ENCODE measurements at regions not wholly inside any gene's neighbourhood (a gene's known extent, or its start where the extent isn't known, plus 50 kb on each side); places are given as distances from the start of the nearest gene placed in this dataset.

DNA sequence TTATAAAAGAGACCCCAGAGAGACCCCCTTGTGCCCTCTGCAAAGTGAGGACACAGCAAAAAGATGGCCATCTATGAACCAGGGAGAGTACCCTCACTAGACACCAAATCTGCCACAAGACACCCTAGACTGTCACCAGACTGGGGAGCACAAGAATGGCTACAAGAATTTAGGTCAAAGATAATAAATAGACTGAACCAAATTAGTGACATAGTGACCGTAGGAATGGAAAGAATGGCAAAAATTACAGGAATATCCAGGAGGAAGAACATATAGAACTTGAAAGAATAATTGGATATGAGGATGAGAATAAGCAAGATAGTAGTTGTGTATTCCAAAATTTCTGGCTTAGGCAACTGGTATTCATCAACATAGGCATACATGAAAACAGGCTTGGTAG, 235.0 kb downstream of the NNT start:
- Histone ChIP-seq H3K4me2 (ENCODE audit: low read length) (no peak overlapping the region), H3K27ac (ENCODE audit: low read depth, low read length) (no peak overlapping the region), H3K79me2 (ENCODE audit: insufficient read depth, low read length) (no peaks in the 10 kb centered on the region), H3K4me1 (ENCODE audit: control insufficient read depth in 1 of 2, insufficient read depth in 2 of 2, low read length in 2 of 2) (no peaks in the 10 kb centered on the region), H3K4me3 (replicated peaks in 1 of 2; ENCODE audit: low read depth in 1 of 2, low read length in 2 of 2) (no peak overlapping the region), H3K36me3 (ENCODE audit: control insufficient read depth in 1 of 2, insufficient read depth in 2 of 2, low read length in 2 of 2) (no peaks in the 10 kb centered on the region), H3K27me3 (ENCODE audit: insufficient read depth, low read length) (no peaks in the 10 kb centered on the region), H2AFZ (ENCODE audit: low read depth, low read length, poor library complexity, severe bottlenecking) (no peak overlapping the region), H3K9ac (ENCODE audit: low read length) (no peak overlapping the region), H4K20me1 (ENCODE audit: insufficient read depth) (no peaks in the 10 kb centered on the region), H3K9me3 (ENCODE audit: control insufficient read depth in 1 of 2, insufficient read depth in 1 of 2, low read depth in 1 of 2, low read length in 2 of 2) (no peaks in the 10 kb centered on the region), H3K9me2 (ENCODE audit: insufficient read depth) (no peaks in the 10 kb centered on the region)
- POLR2A ChIA-PET: no interaction called here
- RAD21 ChIA-PET (ENCODE audit: low non-redundant PET in 1 of 2, low total read pairs in 2 of 2, uncharacterized antibody in 2 of 2, unreplicated experiment in 2 of 2): no interaction called here
- CTCF ChIA-PET: no interaction called here
- no TSS peak for BruUV-seq (replicated peaks)
- TF ChIP-seq RAD21 (IDR thresholded peaks at IDR 0.05; ENCODE audit: low read depth) (no peak), CEBPB (IDR thresholded peaks at IDR 0.05; ENCODE audit: low read depth) (no peak), ZNF274 (IDR thresholded peaks at IDR 0.05; ENCODE audit: low read depth, low read length) (no peak), SIN3A (IDR thresholded peaks at IDR 0.05; ENCODE audit: low read depth) (no peak), SRF (IDR thresholded peaks at IDR 0.05; ENCODE audit: low read depth) (no peak), CBX3 (IDR thresholded peaks at IDR 0.05; ENCODE audit: low read depth) (no peak), JUND (IDR thresholded peaks at IDR 0.05) (no peak), EZH2 (IDR thresholded peaks at IDR 0.05) (no peak), SP1 (IDR thresholded peaks at IDR 0.05; ENCODE audit: low read depth) (no peak), ELF1 (IDR thresholded peaks at IDR 0.05; ENCODE audit: borderline replicate concordance, low read depth) (no peak), FOSL1 (IDR thresholded peaks at IDR 0.05; ENCODE audit: low read depth) (no peak)
- TF ChIP-seq, protein P1, sequence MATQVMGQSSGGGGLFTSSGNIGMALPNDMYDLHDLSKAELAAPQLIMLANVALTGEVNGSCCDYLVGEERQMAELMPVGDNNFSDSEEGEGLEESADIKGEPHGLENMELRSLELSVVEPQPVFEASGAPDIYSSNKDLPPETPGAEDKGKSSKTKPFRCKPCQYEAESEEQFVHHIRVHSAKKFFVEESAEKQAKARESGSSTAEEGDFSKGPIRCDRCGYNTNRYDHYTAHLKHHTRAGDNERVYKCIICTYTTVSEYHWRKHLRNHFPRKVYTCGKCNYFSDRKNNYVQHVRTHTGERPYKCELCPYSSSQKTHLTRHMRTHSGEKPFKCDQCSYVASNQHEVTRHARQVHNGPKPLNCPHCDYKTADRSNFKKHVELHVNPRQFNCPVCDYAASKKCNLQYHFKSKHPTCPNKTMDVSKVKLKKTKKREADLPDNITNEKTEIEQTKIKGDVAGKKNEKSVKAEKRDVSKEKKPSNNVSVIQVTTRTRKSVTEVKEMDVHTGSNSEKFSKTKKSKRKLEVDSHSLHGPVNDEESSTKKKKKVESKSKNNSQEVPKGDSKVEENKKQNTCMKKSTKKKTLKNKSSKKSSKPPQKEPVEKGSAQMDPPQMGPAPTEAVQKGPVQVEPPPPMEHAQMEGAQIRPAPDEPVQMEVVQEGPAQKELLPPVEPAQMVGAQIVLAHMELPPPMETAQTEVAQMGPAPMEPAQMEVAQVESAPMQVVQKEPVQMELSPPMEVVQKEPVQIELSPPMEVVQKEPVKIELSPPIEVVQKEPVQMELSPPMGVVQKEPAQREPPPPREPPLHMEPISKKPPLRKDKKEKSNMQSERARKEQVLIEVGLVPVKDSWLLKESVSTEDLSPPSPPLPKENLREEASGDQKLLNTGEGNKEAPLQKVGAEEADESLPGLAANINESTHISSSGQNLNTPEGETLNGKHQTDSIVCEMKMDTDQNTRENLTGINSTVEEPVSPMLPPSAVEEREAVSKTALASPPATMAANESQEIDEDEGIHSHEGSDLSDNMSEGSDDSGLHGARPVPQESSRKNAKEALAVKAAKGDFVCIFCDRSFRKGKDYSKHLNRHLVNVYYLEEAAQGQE (IDR thresholded peaks at IDR 0.05; ENCODE audit: low read depth): no peak
- TF ChIP-seq, protein P2, sequence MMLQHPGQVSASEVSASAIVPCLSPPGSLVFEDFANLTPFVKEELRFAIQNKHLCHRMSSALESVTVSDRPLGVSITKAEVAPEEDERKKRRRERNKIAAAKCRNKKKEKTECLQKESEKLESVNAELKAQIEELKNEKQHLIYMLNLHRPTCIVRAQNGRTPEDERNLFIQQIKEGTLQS (IDR thresholded peaks at IDR 0.05): no peak
- TF ChIP-seq, protein P3, sequence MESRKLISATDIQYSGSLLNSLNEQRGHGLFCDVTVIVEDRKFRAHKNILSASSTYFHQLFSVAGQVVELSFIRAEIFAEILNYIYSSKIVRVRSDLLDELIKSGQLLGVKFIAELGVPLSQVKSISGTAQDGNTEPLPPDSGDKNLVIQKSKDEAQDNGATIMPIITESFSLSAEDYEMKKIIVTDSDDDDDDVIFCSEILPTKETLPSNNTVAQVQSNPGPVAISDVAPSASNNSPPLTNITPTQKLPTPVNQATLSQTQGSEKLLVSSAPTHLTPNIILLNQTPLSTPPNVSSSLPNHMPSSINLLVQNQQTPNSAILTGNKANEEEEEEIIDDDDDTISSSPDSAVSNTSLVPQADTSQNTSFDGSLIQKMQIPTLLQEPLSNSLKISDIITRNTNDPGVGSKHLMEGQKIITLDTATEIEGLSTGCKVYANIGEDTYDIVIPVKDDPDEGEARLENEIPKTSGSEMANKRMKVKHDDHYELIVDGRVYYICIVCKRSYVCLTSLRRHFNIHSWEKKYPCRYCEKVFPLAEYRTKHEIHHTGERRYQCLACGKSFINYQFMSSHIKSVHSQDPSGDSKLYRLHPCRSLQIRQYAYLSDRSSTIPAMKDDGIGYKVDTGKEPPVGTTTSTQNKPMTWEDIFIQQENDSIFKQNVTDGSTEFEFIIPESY (IDR thresholded peaks at IDR 0.05; ENCODE audit: extremely low read depth, insufficient replicate concordance, low read length): no peak
- TF ChIP-seq, protein P4, sequence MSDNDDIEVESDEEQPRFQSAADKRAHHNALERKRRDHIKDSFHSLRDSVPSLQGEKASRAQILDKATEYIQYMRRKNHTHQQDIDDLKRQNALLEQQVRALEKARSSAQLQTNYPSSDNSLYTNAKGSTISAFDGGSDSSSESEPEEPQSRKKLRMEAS (IDR thresholded peaks at IDR 0.05): no peak
- intact Hi-C loops (cut with micrococcal nuclease): no loop called here
- ATAC-seq: no peak
- DNase-seq (ENCODE audit: low read depth, low spot score): no peak
